GM23338 (cell line): ENCODE measurements at regions not wholly inside any gene's neighbourhood (a gene's known extent, or its start where the extent isn't known, plus 50 kb on each side); places are given as distances from the start of the nearest gene placed in this dataset.

Experiments
- CREB1 ChIP-seq: fragments of 250-450 bp; sonication (Bioruptor Pico); IDR thresholded peaks from 2 replicates; pipeline ENCODE4 v1.5.0; 2020; ENCODE audit warnings: low read depth, mild to moderate bottlenecking, moderate library complexity
- EZH2 ChIP-seq: fragments of 200-600 bp; sonication (generic); IDR thresholded peaks from one replicate; pipeline ENCODE4 v1.8.0; 2017; ENCODE audit warnings: antibody characterized with exemption, mild to moderate bottlenecking, low read depth; ENCODE audit not compliant: unreplicated experiment
- EZH2phosphoT487 ChIP-seq: fragments of 200-600 bp; sonication (generic); IDR thresholded peaks from one replicate; pipeline ENCODE4 v1.8.1; 2018; ENCODE audit warnings: antibody characterized with exemption; ENCODE audit not compliant: unreplicated experiment
- JUNB ChIP-seq: IDR thresholded peaks from one replicate; pipeline ENCODE4 v1.6.1; 2016; ENCODE audit warnings: antibody characterized with exemption; ENCODE audit not compliant: unreplicated experiment
- NANOG ChIP-seq: IDR thresholded peaks from 2 replicates; pipeline ENCODE4 v1.6.1; 2016; ENCODE audit warnings: antibody characterized with exemption, borderline replicate concordance
- POLR2AphosphoS5 ChIP-seq: IDR thresholded peaks from 2 replicates; pipeline ENCODE4 v1.6.1; 2016; ENCODE audit warnings: antibody characterized with exemption, low read depth
- REST ChIP-seq: IDR thresholded peaks from one replicate; pipeline ENCODE4 v1.6.1; 2018; ENCODE audit warnings: antibody characterized with exemption; ENCODE audit not compliant: unreplicated experiment
- STAT1 ChIP-seq: IDR thresholded peaks from one replicate; pipeline ENCODE4 v1.6.1; 2016; ENCODE audit warnings: antibody characterized with exemption; ENCODE audit not compliant: unreplicated experiment
- ZNF114 ChIP-seq: fragments of 250-450 bp; sonication (Bioruptor Pico); IDR thresholded peaks from 2 replicates; pipeline ENCODE4 v1.5.0; 2020; ENCODE audit warnings: mild to moderate bottlenecking, moderate library complexity
- ZNF462 ChIP-seq: fragments of 250-450 bp; sonication (Bioruptor Pico); IDR thresholded peaks from 2 replicates; pipeline ENCODE4 v1.5.0; 2020; ENCODE audit warnings: mild to moderate bottlenecking, moderate library complexity
- TF ChIP-seq, protein P1 (sequence below), 2 experiments: fragments of 200-600 bp in 1 of 2; sonication (generic) in 1 of 2; conservative IDR thresholded peaks; 2 replicates each; pipeline versions ENCODE4 v1.5.1 to v1.6.1; 2016 to 2017; ENCODE audit warnings: antibody characterized with exemption in 2 of 2, low read depth in 2 of 2, mild to moderate bottlenecking in 2 of 2, moderate library complexity in 1 of 2

DNA sequence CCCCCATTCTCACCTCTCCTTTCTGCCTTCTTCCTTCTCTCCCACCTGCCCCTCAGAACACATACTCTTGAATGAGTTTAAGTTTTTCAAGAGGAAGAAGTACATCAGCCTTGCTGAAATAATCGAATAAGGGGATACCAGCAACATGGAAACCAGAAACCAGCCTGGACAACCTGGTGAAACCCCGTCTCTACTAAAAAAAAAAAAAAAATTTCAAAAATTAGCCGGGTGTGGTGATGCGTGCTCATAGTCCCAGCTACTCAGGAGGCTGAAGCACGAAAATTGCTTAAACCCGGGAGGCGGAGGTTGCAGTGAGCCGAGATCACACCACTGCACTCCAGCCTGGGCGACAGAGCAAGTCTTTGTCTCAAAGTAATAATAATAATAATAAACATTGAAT lies 75.0 kb upstream of the SLC1A4 start:
- TF ChIP-seq, protein P1, sequence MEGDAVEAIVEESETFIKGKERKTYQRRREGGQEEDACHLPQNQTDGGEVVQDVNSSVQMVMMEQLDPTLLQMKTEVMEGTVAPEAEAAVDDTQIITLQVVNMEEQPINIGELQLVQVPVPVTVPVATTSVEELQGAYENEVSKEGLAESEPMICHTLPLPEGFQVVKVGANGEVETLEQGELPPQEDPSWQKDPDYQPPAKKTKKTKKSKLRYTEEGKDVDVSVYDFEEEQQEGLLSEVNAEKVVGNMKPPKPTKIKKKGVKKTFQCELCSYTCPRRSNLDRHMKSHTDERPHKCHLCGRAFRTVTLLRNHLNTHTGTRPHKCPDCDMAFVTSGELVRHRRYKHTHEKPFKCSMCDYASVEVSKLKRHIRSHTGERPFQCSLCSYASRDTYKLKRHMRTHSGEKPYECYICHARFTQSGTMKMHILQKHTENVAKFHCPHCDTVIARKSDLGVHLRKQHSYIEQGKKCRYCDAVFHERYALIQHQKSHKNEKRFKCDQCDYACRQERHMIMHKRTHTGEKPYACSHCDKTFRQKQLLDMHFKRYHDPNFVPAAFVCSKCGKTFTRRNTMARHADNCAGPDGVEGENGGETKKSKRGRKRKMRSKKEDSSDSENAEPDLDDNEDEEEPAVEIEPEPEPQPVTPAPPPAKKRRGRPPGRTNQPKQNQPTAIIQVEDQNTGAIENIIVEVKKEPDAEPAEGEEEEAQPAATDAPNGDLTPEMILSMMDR (conservative IDR thresholded peaks at IDR 0.05; ENCODE audit: low read depth in 2 of 2): no peak
- no peak for TF ChIP-seq EZH2phosphoT487
- no peak for TF ChIP-seq REST
- TF ChIP-seq POLR2AphosphoS5: no peak
- TF ChIP-seq EZH2: no peak
- TF ChIP-seq JUNB: no peak
- no peak for TF ChIP-seq STAT1
- no peak for TF ChIP-seq ZNF114 (CRISPR knock-in tag)
- no peak for TF ChIP-seq NANOG
- TF ChIP-seq CREB1 (CRISPR knock-in tag): no peak
- no peak for TF ChIP-seq ZNF462 (CRISPR knock-in tag)
